ACC112 (cell line): ENCODE measurements at regions not wholly inside any gene's neighbourhood (a gene's known extent, or its start where the extent isn't known, plus 50 kb on each side); places are given as distances from the start of the nearest gene placed in this dataset.
"Not testable (repeated sequence)": the region's sequence is repeated elsewhere in the genome, so short reads cannot be mapped to it uniquely, and the experiment has no call there.

ENCODE experiments used
- H2AFZ ChIP-seq: fragments of 200-600 bp; sonication (generic); one replicate; pipeline ENCODE4 v1.6.0; 2017; ENCODE audit warnings: antibody characterized with exemption, low read length; ENCODE audit not compliant: unreplicated experiment
- H3K27ac ChIP-seq: fragments of 200-600 bp; sonication (generic); 2 replicates; pipeline ENCODE4 v1.5.1; 2014; ENCODE audit warnings: low read depth, mild to moderate bottlenecking, antibody characterized with exemption, low read length, moderate library complexity
- H3K27me3 ChIP-seq: fragments of 200-600 bp; sonication (generic); 2 replicates; pipeline ENCODE4 v1.6.1; 2014; ENCODE audit warnings: mild to moderate bottlenecking, antibody characterized with exemption, low read length, moderate library complexity, mixed read lengths; ENCODE audit not compliant: insufficient read depth
- H3K36me3 ChIP-seq: fragments of 200-600 bp; sonication (generic); 2 replicates; pipeline ENCODE4 v1.6.1; 2016; ENCODE audit warnings: mild to moderate bottlenecking, antibody characterized with exemption, low read length, moderate library complexity, mixed read lengths; ENCODE audit not compliant: insufficient read depth
- H3K4me1 ChIP-seq: fragments of 200-600 bp; sonication (generic); one replicate; pipeline ENCODE4 v1.6.1; 2016; ENCODE audit warnings: low read length, mixed read lengths; ENCODE audit not compliant: insufficient read depth, unreplicated experiment, control insufficient read depth
- H3K4me3 ChIP-seq: fragments of 200-600 bp; sonication (generic); 2 replicates; pipeline ENCODE4 v1.5.1; 2014; ENCODE audit warnings: mild to moderate bottlenecking, low read depth, low read length
- H3K79me2 ChIP-seq: fragments of 200-600 bp; sonication (generic); one replicate; pipeline ENCODE4 v1.6.0; 2016; ENCODE audit warnings: low read length; ENCODE audit not compliant: control insufficient read depth, unreplicated experiment, insufficient read depth

- peaks cover 4% of the 10 kb centered on the region for H3K4me1 ChIP-seq
- no peak overlapping the region for H3K4me3 ChIP-seq
- H3K79me2 ChIP-seq: no peaks in the 10 kb centered on the region
- no peaks in the 10 kb centered on the region for H3K36me3 ChIP-seq
- H3K27me3 ChIP-seq: no peaks in the 10 kb centered on the region
- H3K27ac ChIP-seq: no peak overlapping the region
- H2AFZ ChIP-seq: no peak overlapping the region
Measured at GRCh38 chrX:9396930-9397329, 67.9 kb upstream of the TBL1X start.

- H3K36me3 ChIP-seq: no peaks in the 10 kb centered on the region
- no peaks in the 10 kb centered on the region for H3K79me2 ChIP-seq
- H3K4me3 ChIP-seq: no peak overlapping the region
- H3K27me3 ChIP-seq: no peaks in the 10 kb centered on the region
- H3K4me1 ChIP-seq: peaks cover 4% of the 10 kb centered on the region
- H3K27ac ChIP-seq: no peak overlapping the region
- no peak overlapping the region for H2AFZ ChIP-seq
Measured at GRCh38 chrX:9401051-9401450, 63.8 kb upstream of the TBL1X start.

DNA sequence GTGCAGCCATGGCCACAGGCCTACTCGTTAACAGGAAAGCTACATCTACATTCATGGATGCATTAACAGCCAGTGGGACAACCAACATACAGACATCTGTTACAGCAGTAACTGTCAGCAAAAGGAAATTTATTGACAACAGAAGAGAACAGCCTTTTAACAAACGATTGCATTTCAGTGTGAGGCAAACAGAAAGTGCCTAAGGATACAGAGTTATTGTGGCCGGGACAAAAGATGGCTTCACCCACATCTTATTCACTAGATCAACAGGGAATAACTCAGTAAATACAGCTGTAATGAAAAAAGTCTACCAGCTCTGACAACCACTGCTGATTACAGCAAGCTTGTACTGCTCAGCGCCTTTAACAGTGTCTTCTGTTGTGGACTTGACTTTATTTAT is 61.5 kb upstream of the TBL1X start:
- Histone ChIP-seq H3K4me3 (no peak overlapping the region), H3K27ac (no peak overlapping the region), H2AFZ (no peak overlapping the region), H3K36me3 (no peaks in the 10 kb centered on the region), H3K79me2 (no peaks in the 10 kb centered on the region), H3K4me1 (no peaks in the 10 kb centered on the region), H3K27me3 (no peaks in the 10 kb centered on the region)

DNA sequence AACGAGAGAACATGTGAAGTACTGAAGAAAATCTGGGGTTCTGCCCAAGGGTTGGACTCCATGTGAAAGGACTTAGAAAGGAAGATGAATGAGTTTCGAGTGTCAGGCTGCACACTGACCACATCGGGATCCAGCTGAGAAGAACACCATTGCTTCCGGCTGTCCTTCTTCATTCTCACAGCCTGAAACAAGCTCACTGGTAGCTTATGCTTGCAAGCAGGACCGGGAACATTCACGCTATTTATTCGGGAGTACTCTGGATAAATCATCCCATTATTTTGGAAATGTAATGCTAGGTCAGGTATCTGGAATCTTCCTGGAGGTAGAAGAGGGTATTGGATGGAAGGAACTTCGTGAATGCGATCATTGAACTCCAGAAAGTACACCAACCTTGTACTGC is 59.2 kb upstream of the TBL1X start:
- H3K4me1 ChIP-seq, H2AFZ ChIP-seq, H3K27ac ChIP-seq, H3K79me2 ChIP-seq, H3K4me3 ChIP-seq, H3K36me3 ChIP-seq, H3K27me3 ChIP-seq: not testable (repeated sequence)

GRCh38 chrX:9410889-9411288 is 54.0 kb upstream of the TBL1X start:
- not testable (repeated sequence) for H3K79me2 ChIP-seq, H3K4me1 ChIP-seq, H3K27ac ChIP-seq, H3K27me3 ChIP-seq, H3K36me3 ChIP-seq, H3K4me3 ChIP-seq, H2AFZ ChIP-seq

GRCh38 chrX:9411682-9412081 is 53.2 kb upstream of the TBL1X start:
- H3K27ac ChIP-seq, H2AFZ ChIP-seq, H3K4me3 ChIP-seq, H3K36me3 ChIP-seq, H3K79me2 ChIP-seq, H3K27me3 ChIP-seq, H3K4me1 ChIP-seq: not testable (repeated sequence)

DNA sequence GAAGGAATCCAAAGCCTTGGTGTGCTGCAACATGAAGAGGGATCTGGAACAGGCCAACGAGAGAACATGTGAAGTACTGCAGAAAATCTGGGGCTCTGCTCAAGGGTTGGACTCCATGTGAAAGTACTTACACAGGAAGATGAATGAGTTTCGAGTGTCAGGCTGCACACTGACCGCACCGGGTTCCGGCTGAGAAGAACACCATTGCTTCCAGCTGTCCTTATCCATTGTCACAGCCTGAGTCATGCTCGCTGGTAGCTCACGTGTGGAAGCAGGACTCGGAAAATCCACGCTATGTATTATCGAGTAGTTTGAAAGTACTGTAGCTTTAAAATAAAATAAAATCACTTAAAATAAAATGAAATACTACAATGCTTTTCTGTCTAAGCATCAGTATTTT is 50.4 kb upstream of the TBL1X start:
- Histone ChIP-seq H3K27me3 (no peaks in the 10 kb centered on the region), H3K4me3 (no peak overlapping the region), H3K36me3 (no peaks in the 10 kb centered on the region), H3K4me1 (no peaks in the 10 kb centered on the region), H2AFZ (no peak overlapping the region), H3K79me2 (no peaks in the 10 kb centered on the region), H3K27ac (no peak overlapping the region)
